GM18519 (cell line): ENCODE measurements at regions not wholly inside any gene's neighbourhood (a gene's known extent, or its start where the extent isn't known, plus 50 kb on each side); places are given as distances from the start of the nearest gene placed in this dataset.

ENCODE experiments used
- ATAC-seq: cut with Tn5 transposase; IDR thresholded peaks from one replicate; pipeline ENCODE4 v1.9.1; 2021; ENCODE audit warnings: mild to moderate bottlenecking, moderate library complexity; ENCODE audit not compliant: unreplicated experiment, low FRiP score

- no peak for ATAC-seq
These were observed 468.3 kb upstream of the RGPD4 start for GRCh38 chr2:107358362-107358761.

DNA sequence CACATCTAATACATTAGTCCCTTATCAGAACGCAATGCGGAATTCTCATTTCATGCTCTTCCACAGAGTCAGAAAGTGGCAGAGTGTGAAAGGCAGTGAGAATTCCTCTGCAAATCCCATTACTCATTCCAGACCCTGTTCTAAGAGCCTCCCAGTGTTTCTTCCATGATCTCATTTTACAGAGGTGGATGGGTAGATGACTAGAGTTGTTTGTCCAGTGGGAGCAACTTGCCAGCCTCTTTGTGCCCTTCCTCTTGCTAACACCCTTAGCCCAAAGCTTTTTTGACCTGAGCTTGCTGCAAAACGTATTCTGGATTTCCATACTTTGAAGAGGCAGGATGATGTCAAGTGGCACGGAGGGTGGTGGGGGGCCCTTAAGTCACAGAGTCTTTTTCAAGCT lies 467.7 kb upstream of the RGPD4 start:
- ATAC-seq = no peak

- no peak for ATAC-seq
These were observed 464.8 kb upstream of the RGPD4 start for GRCh38 chr2:107361751-107362381.

GRCh38 chr2:107362993-107363392 lies 463.7 kb upstream of the RGPD4 start:
- ATAC-seq = no peak

DNA sequence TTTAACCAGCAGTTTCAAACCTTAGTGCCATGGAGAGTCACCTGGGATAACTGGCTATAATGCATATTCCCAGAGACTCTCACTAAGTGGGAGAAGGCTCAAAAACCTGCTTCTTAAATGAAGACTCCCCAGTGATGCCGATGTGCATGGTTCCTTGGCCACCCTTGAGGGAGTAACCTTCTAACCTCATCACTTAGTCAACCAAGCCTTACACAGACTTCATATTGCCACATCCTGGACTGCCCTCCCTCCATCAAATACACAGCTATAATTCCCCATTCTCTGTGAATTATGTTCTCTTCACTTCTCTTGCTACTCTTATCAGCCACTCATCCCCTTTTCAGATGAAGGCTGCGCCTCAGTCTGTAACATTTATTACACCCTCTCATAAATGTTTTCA lies 462.9 kb upstream of the RGPD4 start:
- ATAC-seq = no peak

DNA sequence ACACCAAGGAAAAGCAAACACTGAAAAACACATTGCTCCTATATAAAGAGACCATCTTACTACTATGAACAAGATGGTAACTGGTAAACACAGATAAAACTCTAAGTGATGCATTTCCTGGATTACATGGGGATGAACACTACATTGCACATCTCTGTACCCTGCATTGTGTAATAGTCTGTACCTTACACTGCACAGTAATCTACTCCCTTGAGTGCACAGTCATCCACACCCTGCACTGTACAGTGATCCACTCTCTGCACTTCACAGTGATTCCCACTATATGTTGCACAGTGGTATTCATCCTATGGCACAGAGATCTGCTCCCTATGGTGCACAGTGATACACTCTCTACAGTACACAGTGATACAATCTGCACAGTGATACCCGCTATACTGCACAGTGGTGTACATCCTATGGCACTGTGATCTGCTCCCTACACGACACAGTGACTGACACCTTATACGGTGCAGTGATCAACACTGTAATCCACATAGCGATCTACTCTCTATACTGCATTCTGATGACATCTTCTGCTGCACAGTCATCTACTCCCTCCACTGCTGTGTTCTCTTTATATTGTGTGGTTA lies 462.2 kb upstream of the RGPD4 start:
- no peak for ATAC-seq

DNA sequence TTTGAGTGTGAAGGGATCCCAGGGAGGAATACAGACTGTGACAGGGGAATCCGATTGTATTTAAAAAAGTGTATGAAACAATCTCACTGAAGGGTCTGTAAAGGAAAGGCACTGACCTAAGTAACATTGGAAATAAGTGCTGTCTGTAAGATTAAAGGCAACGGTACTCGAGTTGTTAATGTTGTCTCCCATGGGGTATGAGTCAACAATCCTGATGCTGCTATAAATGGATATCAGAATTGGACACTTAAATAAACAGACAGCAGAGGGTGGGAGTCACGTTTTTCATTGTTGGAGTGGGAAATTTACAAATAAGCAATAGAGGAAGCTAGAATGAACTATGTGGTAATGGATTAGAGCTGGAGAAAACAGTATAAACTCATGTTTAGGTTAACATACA lies 452.4 kb upstream of the RGPD4 start:
- no peak for ATAC-seq

GRCh38 chr2:107376909-107377308 lies 449.8 kb upstream of the RGPD4 start:
- ATAC-seq = no peak

- no peak for ATAC-seq
These were observed 445.8 kb upstream of the RGPD4 start for GRCh38 chr2:107380912-107381311.

DNA sequence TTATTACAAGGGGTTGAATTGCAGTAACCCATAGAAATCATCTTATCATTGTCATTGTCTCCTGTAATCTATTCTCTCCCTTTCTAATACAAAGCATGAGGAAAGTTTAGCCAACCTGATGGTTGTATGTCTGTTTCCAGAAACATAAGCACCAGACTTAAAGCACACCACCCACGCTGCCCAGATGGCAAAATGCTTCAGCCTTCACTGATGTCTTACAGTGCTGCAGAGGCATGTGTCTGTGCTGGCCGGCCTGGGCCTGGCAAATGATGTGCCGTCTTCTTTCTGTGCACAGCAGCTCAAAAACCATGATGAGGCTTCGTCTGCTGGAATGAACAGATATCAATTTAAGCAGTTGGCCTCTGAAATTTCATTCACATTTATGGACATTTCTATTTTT lies 443.0 kb upstream of the RGPD4 start:
- no peak for ATAC-seq

DNA sequence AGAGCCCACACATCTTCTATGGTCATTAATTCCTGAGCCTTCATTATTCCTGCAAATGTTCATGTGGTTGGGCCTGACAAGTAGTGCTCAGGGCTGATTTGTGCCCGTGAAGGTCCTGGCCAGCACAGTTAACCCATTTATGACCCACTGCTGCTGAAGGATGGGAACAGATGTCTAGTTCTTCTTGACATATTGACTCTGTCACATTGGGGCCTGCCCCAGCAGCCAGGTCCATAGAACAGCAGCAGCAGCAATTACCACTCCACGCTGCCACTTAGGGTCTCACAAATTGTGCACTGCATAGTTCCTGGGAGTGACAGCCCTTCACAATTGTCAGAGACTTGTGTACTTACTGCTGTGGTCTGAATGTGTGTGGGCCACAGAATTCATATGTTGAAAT lies 442.3 kb upstream of the RGPD4 start:
- no peak for ATAC-seq

DNA sequence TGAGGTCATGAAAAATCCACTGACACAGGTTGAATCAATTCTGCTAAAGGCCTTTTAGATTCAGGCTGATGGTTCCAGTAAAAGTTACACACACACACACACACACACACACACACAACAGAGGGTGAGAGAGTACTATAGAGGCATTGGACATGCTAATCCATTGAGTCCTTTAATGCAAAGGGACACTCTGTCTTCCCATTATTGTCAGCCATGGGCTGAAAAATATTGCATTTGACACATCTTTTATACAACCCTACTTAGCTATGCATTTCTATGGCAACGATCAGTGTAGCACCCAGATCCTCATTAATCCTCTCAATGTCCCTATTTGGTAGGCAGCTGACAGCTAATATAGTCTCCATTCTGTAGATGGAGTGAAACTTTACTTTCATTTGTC lies 440.8 kb upstream of the RGPD4 start:
- ATAC-seq = no peak

GRCh38 chr2:107392241-107392704 lies 434.4 kb upstream of the RGPD4 start:
- no peak for ATAC-seq

DNA sequence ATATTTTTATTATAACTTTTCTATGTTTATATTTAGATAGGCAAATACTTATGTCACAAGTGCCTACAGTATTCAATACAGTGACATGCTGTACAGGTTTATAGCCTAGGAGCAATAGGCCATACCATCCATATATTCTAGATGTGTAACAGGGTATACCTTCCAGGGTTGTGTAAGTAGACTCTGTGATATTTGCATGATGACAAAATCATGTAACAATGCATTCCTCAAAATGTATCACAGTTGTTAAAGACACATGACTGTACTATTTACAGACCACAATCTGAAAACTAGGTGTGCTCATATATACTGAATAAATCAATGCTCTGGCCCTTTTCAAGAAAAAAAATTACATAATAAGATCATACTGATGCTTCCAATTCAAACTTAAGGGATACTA lies 433.2 kb upstream of the RGPD4 start:
- no peak for ATAC-seq

DNA sequence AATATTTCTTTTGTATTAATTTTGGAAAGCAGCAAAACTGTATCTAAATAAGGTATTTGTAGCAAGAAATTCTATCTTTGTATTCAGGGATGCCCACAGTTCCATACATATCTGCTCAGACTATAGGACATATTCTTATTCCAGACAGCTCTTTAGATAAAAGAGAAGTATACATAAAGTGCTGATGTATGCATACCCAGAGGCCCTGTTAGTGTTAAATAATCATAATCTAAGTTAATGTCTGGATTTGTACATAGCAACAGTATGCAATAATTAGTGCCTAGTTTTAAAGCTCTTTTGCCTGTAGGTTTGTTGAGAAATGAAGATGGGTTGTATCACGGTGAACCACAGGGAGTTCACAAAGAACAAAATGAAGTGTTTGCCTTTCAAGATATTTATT lies 428.0 kb upstream of the RGPD4 start:
- no peak for ATAC-seq

DNA sequence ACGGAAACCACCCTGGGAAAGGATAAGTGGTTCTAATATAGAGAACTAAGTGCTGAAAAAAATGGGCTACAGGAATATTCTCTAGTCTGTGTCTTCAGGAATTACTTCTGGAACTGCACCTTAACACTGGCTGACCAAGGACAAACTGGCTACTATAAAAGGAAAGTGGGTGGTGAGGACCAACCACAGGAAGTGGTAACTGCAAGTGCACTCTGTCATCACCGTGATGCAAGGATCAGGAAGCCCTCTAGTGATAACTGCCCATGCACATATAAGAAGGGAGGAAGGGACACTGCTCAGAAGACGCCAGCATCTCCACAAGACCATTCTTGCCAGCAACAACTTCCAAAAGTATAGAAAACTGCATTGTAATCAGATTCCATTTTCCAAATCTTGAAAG lies 424.4 kb upstream of the RGPD4 start:
- no peak for ATAC-seq

DNA sequence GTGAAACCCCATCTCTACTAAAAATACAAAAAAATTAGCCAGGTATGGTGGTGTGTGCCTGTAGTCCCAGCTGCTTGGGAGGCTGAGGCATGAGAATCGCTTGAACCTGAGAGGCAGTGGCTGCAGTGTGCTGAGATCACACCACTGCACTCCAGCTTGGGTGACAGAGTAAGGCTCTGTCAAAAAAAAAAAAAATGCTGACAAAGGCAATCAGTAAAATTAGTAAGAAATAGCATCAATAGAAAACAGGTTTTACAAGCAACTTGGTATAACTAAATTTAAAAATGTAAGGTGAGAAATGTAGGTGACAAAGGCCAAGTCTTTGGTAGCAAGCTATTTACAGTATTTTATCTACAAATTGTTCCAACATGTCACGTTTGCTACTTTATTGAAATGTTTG lies 421.4 kb upstream of the RGPD4 start:
- ATAC-seq = no peak

GRCh38 chr2:107407017-107407416 lies 419.7 kb upstream of the RGPD4 start:
- ATAC-seq = no peak

- no peak for ATAC-seq
These were observed 418.7 kb upstream of the RGPD4 start for GRCh38 chr2:107407974-107408373.

DNA sequence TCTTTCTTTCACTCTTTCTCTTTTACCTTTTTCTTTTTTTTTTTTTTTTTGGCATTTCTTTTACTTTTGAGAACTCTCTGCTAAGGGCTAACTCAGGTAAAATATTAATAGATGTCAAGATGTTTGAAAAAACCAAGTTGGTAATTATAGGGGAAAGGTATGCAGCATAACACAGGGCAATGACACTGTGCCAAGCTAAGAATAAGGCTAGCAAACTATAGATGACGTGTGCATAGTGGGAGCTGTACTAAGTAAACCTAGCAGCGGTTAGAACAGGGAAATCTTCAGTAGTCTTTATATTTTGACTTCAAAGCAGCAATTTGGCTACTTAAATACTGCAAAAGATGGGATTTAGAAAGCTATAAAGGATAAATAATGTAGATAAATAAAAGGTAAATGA lies 415.4 kb upstream of the RGPD4 start:
- ATAC-seq = no peak

- no peak for ATAC-seq
These were observed 414.3 kb upstream of the RGPD4 start for GRCh38 chr2:107412209-107412904.

GRCh38 chr2:107412981-107413380 lies 413.7 kb upstream of the RGPD4 start:
- ATAC-seq = no peak
